ENCODE measurements at regions not wholly inside any gene's neighbourhood (a gene's known extent, or its start where the extent isn't known, plus 50 kb on each side); places are given as distances from the start of the nearest gene placed in this dataset.

DNA sequence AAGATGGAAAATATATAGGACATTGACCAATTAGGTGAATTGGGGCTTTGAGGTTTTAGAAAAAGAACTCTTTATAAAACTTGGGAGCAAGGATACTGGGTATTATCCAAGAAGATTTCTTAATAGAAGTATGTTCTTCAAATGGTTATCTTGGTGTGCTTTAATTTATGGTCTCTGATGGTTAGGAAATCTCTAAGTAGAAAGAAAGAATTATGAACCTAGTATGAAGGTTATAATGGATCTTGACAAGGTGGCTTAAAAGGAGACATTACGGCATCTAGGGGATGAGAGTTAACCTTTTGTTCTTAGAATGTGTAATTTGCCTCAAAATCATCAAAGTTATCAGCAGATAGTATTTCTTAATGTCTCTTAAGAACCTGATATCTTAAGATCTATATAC is 210.4 kb upstream of the PRICKLE1 start:
- TF ChIP-seq EZH2 (IDR thresholded peaks at IDR 0.05; ENCODE audit: borderline replicate concordance), result no peak
- TF ChIP-seq, protein P1, sequence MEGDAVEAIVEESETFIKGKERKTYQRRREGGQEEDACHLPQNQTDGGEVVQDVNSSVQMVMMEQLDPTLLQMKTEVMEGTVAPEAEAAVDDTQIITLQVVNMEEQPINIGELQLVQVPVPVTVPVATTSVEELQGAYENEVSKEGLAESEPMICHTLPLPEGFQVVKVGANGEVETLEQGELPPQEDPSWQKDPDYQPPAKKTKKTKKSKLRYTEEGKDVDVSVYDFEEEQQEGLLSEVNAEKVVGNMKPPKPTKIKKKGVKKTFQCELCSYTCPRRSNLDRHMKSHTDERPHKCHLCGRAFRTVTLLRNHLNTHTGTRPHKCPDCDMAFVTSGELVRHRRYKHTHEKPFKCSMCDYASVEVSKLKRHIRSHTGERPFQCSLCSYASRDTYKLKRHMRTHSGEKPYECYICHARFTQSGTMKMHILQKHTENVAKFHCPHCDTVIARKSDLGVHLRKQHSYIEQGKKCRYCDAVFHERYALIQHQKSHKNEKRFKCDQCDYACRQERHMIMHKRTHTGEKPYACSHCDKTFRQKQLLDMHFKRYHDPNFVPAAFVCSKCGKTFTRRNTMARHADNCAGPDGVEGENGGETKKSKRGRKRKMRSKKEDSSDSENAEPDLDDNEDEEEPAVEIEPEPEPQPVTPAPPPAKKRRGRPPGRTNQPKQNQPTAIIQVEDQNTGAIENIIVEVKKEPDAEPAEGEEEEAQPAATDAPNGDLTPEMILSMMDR (IDR thresholded peaks at IDR 0.05; ENCODE audit: poor library complexity), result no peak
- TF ChIP-seq EZH2phosphoT487 (IDR thresholded peaks at IDR 0.05; ENCODE audit: low read depth, severe bottlenecking, unreplicated experiment), result no peak
